Body of pancreas (tissue), 4 donors: ENCODE measurements at regions not wholly inside any gene's neighbourhood (a gene's known extent, or its start where the extent isn't known, plus 50 kb on each side); places are given as distances from the start of the nearest gene placed in this dataset.

Experiments used
- ATAC-seq: fragments of 150-250 bp; one replicate; pipeline ENCODE4 v1.9.1; 2016
- DNase-seq, 4 donors: peaks; one replicate each; pipeline ENCODE4 v3.0.0-alpha.2; 2019
- H3K27ac ChIP-seq, 4 donors: fragments of 200-600 bp; sonication (generic); 1 replicate in 3 of 4; 2 replicates in 1 of 4; pipeline versions ENCODE4 v1.5.1 to v1.6.1; 2016 to 2019; ENCODE audit warnings: mild to moderate bottlenecking in 1 of 4, mixed read lengths in 1 of 4, moderate library complexity in 1 of 4
- H3K27me3 ChIP-seq, 2 donors: fragments of 200-600 bp; sonication (generic); one replicate each; pipeline ENCODE4 v1.6.0; 2016; ENCODE audit warnings: mild to moderate bottlenecking in 1 of 2
- H3K36me3 ChIP-seq, 2 donors: fragments of 200-600 bp; sonication (generic); replicated peaks in 1 of 2; 2 replicates each; pipeline ENCODE4 v1.5.1; 2016; ENCODE audit warnings: low read depth in 2 of 2; ENCODE audit not compliant: insufficient read depth in 1 of 2
- H3K4me1 ChIP-seq: fragments of 200-600 bp; sonication (generic); one replicate; pipeline ENCODE4 v1.6.0; 2016
- H3K4me3 ChIP-seq, 2 donors: fragments of 200-600 bp; sonication (generic); 1 replicate in 1 of 2; 2 replicates in 1 of 2; pipeline ENCODE4 v1.5.1; 2016 to 2019
- H3K9me3 ChIP-seq, 3 donors: fragments of 200-600 bp; sonication (generic); 1 replicate in 2 of 3; 2 replicates in 1 of 3; pipeline ENCODE4 v1.5.1; 2016
- POLR2A ChIP-seq, 3 donors: fragments of 450-650 bp; IDR thresholded peaks; one replicate each; pipeline ENCODE4 v1.6.1; 2016; ENCODE audit warnings: antibody characterized with exemption in 3 of 3, mild to moderate bottlenecking in 2 of 3
- WGBS, 2 donors: methylation state at CpG; one replicate each; pipeline ENCODE4 v1.1.5; 2017; 5-methylcytosine and 5-hydroxymethylcytosine counted together
- intact Hi-C: fragments of 100-400 bp; cut with DNase I; formaldehyde crosslinking; loops from one replicate; pipeline ENCODE4 v1.15.1; 2023
- TF ChIP-seq, protein P1 (sequence below), 7 experiments: fragments of 450-650 bp in 4 of 7; fragments of 200-600 bp in 3 of 7; sonication (generic) in 3 of 7; IDR thresholded peaks; one replicate each; pipeline ENCODE4 v1.5.1; 2016 to 2019; ENCODE audit warnings: antibody characterized with exemption in 7 of 7

DNA sequence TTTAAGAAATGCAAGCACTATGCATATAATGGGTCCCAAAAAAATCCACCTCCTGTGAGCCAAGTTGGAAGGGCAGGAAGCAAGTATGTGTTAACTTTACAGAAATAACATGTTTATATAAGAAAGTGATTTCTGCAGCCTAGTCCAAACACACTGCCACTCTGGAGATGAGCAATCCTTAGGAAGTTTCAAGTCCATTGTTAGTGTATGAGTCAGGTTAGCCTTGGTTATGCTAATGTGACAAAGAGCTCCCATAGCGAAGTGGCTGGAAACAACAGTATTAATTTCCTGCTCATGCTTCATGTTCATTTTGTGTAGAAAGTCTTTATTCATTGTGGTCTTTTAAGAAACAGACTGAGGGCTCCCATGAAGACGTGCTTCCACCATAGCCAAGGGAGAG is 121.4 kb downstream of the TBXT start:
- no peaks in the 10 kb centered on the region for H3K27me3 ChIP-seq
- no peak for TF ChIP-seq POLR2A (IDR thresholded peaks at IDR 0.05)
- no peak overlapping the region for H3K4me3 ChIP-seq
- no peaks in the 10 kb centered on the region for H3K9me3 ChIP-seq
- DNase-seq (no peak), ATAC-seq (no peak)
- H3K4me1 ChIP-seq: peaks cover 17% of the 10 kb centered on the region
- intact Hi-C loops: no loop called here
- 74 to 95% methylated on average over 2 of the region's 2 CpGs for WGBS, 2 donors
- H3K36me3 ChIP-seq: no peaks in the 10 kb centered on the region
- no peak overlapping the region for H3K27ac ChIP-seq

DNA sequence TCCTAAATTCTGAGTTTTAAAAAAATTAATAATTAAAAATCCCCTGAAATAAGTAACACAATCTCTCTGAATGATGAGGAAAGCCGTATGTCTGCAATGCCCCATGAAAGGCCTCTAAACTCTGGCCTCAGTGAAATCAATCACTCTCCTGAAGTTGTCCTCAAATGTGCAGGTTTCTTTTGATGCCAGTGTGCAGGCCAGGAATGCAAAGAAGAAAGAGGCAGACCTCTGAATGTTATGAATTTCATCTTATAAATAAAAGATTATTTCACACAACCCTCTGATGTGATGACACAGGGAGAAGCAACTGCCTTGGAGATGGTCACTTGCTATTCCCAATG is 121.8 kb downstream of the TBXT start:
- Histone ChIP-seq H3K27ac (no peak overlapping the region), H3K27me3 (no peaks in the 10 kb centered on the region), H3K9me3 (no peaks in the 10 kb centered on the region), H3K4me3 (no peak overlapping the region), H3K4me1 (peaks cover 17% of the 10 kb centered on the region), H3K36me3 (no peaks in the 10 kb centered on the region)
- ATAC-seq (no peak), DNase-seq (no peak)
- TF ChIP-seq, protein P1, sequence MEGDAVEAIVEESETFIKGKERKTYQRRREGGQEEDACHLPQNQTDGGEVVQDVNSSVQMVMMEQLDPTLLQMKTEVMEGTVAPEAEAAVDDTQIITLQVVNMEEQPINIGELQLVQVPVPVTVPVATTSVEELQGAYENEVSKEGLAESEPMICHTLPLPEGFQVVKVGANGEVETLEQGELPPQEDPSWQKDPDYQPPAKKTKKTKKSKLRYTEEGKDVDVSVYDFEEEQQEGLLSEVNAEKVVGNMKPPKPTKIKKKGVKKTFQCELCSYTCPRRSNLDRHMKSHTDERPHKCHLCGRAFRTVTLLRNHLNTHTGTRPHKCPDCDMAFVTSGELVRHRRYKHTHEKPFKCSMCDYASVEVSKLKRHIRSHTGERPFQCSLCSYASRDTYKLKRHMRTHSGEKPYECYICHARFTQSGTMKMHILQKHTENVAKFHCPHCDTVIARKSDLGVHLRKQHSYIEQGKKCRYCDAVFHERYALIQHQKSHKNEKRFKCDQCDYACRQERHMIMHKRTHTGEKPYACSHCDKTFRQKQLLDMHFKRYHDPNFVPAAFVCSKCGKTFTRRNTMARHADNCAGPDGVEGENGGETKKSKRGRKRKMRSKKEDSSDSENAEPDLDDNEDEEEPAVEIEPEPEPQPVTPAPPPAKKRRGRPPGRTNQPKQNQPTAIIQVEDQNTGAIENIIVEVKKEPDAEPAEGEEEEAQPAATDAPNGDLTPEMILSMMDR (IDR thresholded peaks at IDR 0.05): no peak
- no peak for TF ChIP-seq POLR2A (IDR thresholded peaks at IDR 0.05)
- intact Hi-C loops: no loop called here
- WGBS, 2 donors: 48 to 54% methylated on average over 1 of the region's 1 CpG

DNA sequence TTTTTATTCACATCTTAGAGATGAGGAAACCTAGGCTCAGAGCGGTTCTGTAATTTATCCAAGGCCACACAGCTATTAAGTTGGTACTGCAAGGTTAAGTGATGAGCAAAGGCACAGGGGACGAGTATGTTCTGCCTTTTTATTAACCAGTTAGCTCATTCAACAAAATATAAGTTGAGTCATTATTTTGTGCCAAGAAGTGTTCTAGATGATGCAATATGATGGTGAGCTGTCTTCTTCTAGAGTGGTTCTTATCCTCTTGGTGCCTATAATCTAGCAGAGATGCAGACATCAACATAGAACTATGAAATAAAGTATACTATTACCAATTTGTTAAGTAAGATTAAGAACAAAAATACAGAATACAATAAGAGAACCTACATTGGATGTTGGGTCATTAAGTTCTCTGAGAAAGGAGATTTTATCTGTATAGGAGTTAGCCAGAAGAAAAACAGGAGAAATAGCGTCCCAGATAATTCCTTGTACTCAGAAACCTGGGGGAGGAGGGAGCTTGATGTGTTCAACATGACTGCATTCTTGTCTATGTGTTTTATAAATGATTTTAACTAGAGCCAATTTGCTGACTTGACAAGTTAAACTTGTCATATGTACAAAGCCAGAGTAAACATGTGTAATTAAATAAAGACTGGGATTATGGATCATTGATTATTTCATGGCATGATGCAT is 122.3 kb downstream of the TBXT start:
- peaks cover 17% of the 10 kb centered on the region for H3K4me1 ChIP-seq
- no peak overlapping the region for H3K27ac ChIP-seq
- 67 to 68% methylated on average over 3 of the region's 3 CpGs for WGBS, 2 donors
- no peak for ATAC-seq
- H3K4me3 ChIP-seq: no peak overlapping the region
- intact Hi-C loops: no loop called here
- H3K9me3 ChIP-seq: no peaks in the 10 kb centered on the region
- no peak for DNase-seq
- no peaks in the 10 kb centered on the region for H3K36me3 ChIP-seq
- H3K27me3 ChIP-seq: no peaks in the 10 kb centered on the region
- TF ChIP-seq POLR2A (IDR thresholded peaks at IDR 0.05): no peak
- TF ChIP-seq, protein P1 (IDR thresholded peaks at IDR 0.05): no peak

DNA sequence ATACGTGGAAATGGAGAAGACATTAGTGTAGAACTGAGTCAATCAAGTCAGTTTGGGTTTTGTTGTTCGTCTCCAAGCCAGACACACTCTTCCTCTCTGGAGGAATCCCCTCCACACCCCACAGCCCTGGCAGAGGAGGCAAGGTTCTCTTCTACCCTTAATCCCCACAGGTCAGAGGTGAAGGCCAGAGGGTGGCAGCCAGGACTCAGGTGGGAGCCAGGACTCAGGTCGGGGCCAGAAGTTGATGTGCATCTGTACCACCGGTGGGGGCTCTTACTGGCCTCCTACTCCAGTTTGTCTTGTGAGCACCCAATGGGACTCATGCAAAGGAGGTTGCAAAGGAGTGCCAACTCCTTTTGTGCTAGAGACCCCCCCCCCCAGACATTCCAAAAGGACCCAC is 126.4 kb downstream of the TBXT start:
- H3K27me3 ChIP-seq: no peaks in the 10 kb centered on the region
- intact Hi-C loops: no loop called here
- no peak overlapping the region for H3K27ac ChIP-seq
- DNase-seq: no peak
- TF ChIP-seq, protein P1 (IDR thresholded peaks at IDR 0.05): no peak
- TF ChIP-seq POLR2A (IDR thresholded peaks at IDR 0.05): no peak
- no peak overlapping the region for H3K4me3 ChIP-seq
- WGBS, 2 donors: 58 to 73% methylated on average over 4 of the region's 4 CpGs
- no peak for ATAC-seq
- no peaks in the 10 kb centered on the region for H3K36me3 ChIP-seq
- peaks cover 10% of the 10 kb centered on the region for H3K4me1 ChIP-seq
- no peaks in the 10 kb centered on the region for H3K9me3 ChIP-seq

DNA sequence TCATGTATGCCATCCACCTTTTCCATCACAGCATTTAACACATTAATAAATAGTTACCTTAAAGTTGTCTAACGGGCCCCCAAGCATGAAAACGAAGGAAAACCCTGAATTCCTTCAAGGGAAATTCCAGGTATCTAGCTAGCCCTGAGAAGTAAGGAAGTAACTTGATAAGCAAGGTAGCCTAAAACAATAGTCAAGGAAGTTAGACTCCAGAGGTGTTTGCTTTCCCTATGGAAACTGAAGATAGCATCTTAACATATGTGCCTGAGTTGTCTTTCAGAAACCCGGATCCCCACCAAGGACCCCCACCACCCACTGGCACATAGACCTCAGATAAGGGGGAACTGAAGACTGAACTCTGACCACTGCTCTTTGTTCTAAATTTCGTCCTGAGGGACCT is 127.4 kb downstream of the TBXT start:
- WGBS, 2 donors: 31 to 33% methylated on average over 4 of the region's 4 CpGs
- H3K4me3 ChIP-seq: no peak overlapping the region
- DNase-seq (no peak), ATAC-seq (no peak)
- no peaks in the 10 kb centered on the region for H3K27me3 ChIP-seq
- no peaks in the 10 kb centered on the region for H3K4me1 ChIP-seq
- intact Hi-C loops: no loop called here
- no peak overlapping the region for H3K27ac ChIP-seq
- H3K36me3 ChIP-seq: no peaks in the 10 kb centered on the region
- TF ChIP-seq, protein P1 (IDR thresholded peaks at IDR 0.05): no peak
- no peak for TF ChIP-seq POLR2A (IDR thresholded peaks at IDR 0.05)
- no peaks in the 10 kb centered on the region for H3K9me3 ChIP-seq
